ENCODE measurements at regions not wholly inside any gene's neighbourhood (a gene's known extent, or its start where the extent isn't known, plus 50 kb on each side); places are given as distances from the start of the nearest gene placed in this dataset.

DNA sequence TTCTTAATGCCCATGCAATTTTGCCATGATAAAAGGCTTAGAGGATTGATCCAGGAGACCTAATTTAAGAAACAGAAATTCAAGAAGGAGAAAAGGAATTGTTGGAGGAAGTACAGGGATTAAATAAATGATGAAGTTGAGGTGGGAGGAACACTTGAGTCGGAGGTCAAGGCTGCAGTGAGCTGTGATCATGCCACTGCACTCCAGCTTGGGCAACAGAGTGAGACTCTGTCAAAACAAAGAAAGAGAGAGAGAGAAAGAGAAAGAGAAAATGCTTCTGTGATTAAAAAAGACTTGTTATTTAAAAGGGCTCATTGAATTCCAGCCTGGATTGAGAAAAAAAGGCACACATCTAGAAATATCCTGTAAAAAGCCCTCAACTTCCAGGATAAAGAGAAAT, 123.2 kb downstream of the B3GNT2 start:
- no peak for TF ChIP-seq KAT7 (CRISPR knock-in tag; IDR thresholded peaks at IDR 0.05; ENCODE audit: borderline replicate concordance)
- TF ChIP-seq ZNF121 (CRISPR knock-in tag; IDR thresholded peaks at IDR 0.05) = no peak
- TF ChIP-seq, protein P1, sequence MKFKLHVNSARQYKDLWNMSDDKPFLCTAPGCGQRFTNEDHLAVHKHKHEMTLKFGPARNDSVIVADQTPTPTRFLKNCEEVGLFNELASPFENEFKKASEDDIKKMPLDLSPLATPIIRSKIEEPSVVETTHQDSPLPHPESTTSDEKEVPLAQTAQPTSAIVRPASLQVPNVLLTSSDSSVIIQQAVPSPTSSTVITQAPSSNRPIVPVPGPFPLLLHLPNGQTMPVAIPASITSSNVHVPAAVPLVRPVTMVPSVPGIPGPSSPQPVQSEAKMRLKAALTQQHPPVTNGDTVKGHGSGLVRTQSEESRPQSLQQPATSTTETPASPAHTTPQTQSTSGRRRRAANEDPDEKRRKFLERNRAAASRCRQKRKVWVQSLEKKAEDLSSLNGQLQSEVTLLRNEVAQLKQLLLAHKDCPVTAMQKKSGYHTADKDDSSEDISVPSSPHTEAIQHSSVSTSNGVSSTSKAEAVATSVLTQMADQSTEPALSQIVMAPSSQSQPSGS (CRISPR knock-in tag; IDR thresholded peaks at IDR 0.05; ENCODE audit: borderline replicate concordance, low read depth) = no peak

Measured in WTC11 (cell line).